ENCODE measurements at regions not wholly inside any gene's neighbourhood (a gene's known extent, or its start where the extent isn't known, plus 50 kb on each side); places are given as distances from the start of the nearest gene placed in this dataset.

- Histone ChIP-seq H3K27me3 (ENCODE audit: control insufficient read depth, insufficient read depth, low read length) (no peaks in the 10 kb centered on the region), H3K4me3 (ENCODE audit: low read depth, low read length) (no peak overlapping the region), H3K27ac (ENCODE audit: low read depth, low read length) (no peak overlapping the region), H3K9me3 (ENCODE audit: control insufficient read depth, insufficient read depth, low read length) (peaks cover 41% of the 10 kb centered on the region)
- ChIA-PET CTCF (no interaction called here), POLR2A (no interaction called here)
- DNase-seq (ENCODE audit: low read depth, low spot score) = no peak
- TF ChIP-seq, protein P1, sequence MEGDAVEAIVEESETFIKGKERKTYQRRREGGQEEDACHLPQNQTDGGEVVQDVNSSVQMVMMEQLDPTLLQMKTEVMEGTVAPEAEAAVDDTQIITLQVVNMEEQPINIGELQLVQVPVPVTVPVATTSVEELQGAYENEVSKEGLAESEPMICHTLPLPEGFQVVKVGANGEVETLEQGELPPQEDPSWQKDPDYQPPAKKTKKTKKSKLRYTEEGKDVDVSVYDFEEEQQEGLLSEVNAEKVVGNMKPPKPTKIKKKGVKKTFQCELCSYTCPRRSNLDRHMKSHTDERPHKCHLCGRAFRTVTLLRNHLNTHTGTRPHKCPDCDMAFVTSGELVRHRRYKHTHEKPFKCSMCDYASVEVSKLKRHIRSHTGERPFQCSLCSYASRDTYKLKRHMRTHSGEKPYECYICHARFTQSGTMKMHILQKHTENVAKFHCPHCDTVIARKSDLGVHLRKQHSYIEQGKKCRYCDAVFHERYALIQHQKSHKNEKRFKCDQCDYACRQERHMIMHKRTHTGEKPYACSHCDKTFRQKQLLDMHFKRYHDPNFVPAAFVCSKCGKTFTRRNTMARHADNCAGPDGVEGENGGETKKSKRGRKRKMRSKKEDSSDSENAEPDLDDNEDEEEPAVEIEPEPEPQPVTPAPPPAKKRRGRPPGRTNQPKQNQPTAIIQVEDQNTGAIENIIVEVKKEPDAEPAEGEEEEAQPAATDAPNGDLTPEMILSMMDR (IDR thresholded peaks at IDR 0.05; ENCODE audit: low read depth, low read length) = no peak
Observed at GRCh38 chr17:33976831-33977230, 278.3 kb upstream of the CCL2 start.

- no peaks in the 10 kb centered on the region for H3K27me3 ChIP-seq (ENCODE audit: control insufficient read depth, insufficient read depth, low read length)
- no peak overlapping the region for H3K4me3 ChIP-seq (ENCODE audit: low read depth, low read length)
- POLR2A ChIA-PET = no interaction called here
- TF ChIP-seq, protein P1 (IDR thresholded peaks at IDR 0.05; ENCODE audit: low read depth, low read length) = no peak
- DNase-seq (ENCODE audit: low read depth, low spot score) = no peak
- CTCF ChIA-PET = no interaction called here
- peaks cover 38% of the 10 kb centered on the region for H3K9me3 ChIP-seq (ENCODE audit: control insufficient read depth, insufficient read depth, low read length)
- H3K27ac ChIP-seq (ENCODE audit: low read depth, low read length) = no peak overlapping the region
Observed at GRCh38 chr17:33977729-33978514, 277.2 kb upstream of the CCL2 start.

DNA sequence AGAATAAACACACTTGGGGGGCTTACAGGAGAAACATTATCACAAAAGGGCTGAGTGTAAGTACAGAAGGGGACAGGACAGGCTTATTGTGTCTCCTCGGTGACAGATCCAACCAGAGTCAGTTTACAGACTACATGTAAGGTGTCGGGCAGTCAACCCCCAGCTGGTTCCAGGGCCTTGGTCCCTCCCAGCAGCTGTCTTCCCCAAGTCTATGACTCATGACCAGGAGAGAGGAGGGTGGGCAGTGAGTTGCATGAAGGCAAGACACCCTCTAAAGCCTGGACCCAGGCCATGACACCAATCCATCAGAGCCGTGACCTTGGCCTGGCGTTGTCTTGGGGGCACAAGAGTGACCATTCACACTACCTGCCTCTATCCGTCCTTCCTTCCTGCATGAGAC is 276.2 kb upstream of the CCL2 start:
- Histone ChIP-seq H3K4me3 (ENCODE audit: low read depth, low read length) (no peak overlapping the region), H3K9me3 (ENCODE audit: control insufficient read depth, insufficient read depth, low read length) (peaks cover 37% of the 10 kb centered on the region), H3K27ac (ENCODE audit: low read depth, low read length) (no peak overlapping the region), H3K27me3 (ENCODE audit: control insufficient read depth, insufficient read depth, low read length) (no peaks in the 10 kb centered on the region)
- CTCF ChIA-PET = no interaction called here
- TF ChIP-seq, protein P1 (IDR thresholded peaks at IDR 0.05; ENCODE audit: low read depth, low read length) = no peak
- DNase-seq (ENCODE audit: low read depth, low spot score) = no peak
- POLR2A ChIA-PET = no interaction called here

DNA sequence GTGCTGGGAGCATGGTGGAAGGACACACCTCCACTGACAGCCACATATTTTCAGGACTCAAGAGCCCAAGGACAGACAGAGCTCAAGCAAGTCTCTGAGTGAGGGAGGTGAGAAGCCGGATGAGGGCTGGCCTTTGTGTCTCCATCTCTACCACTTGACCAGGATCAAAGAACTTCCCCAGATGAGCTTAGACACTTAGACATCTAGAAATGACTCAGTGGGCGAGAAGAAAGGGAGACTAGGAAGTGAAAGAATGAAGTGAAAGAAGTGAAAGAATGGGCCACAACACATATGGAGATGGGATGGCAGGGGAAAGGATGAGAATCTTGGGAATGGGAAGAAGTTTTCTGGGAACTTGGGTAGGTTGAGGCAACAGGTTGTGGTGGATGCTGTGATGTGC is 274.9 kb upstream of the CCL2 start:
- DNase-seq (ENCODE audit: low read depth, low spot score) = no peak
- H3K9me3 ChIP-seq (ENCODE audit: control insufficient read depth, insufficient read depth, low read length) = peaks cover 36% of the 10 kb centered on the region
- ChIA-PET POLR2A (no interaction called here), CTCF (no interaction called here)
- no peak overlapping the region for H3K27ac ChIP-seq (ENCODE audit: low read depth, low read length)
- no peak overlapping the region for H3K4me3 ChIP-seq (ENCODE audit: low read depth, low read length)
- TF ChIP-seq, protein P1 (IDR thresholded peaks at IDR 0.05; ENCODE audit: low read depth, low read length) = no peak
- no peaks in the 10 kb centered on the region for H3K27me3 ChIP-seq (ENCODE audit: control insufficient read depth, insufficient read depth, low read length)

DNA sequence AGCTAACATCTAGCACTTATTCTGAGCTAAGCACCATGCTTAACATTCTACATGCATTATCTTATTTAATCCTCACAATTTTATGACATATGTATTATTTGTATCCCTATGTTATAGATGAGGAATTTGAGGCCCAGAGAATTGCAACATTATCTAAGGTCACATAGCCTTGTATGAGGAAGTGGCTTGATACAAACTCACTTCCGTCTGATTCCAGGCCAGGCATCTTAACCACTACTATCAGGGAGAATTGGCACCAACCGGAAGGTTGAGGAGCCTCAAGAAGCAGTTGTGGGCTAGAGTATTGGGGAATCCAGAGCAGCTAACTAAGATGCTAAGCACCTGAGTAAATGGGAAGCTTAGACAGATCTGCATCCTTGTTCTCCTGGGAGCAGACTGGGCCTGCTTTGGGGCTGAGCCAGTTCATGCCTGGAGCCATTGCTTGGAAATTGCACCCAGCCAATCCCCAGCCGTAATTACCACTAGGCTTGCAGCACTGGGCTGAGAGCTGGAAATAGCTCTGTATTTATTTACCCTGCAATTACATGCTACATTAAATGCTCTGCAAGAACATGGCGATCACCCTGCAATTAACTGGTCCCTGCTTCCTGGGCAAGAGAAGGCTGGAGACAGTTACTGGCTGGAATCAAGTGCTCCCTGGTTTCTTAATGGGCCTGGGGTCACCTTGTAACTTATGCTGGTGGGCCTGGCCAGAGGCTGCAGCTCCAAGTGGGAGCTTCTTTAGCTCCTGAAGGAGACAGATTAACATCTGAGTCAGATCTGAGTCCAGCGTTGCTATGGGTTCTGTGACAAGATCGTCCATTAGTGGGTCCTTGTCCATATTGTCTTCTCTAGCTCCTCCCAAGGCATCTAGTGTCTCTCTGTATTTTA is 273.1 kb upstream of the CCL2 start:
- Histone ChIP-seq H3K27ac (ENCODE audit: low read depth, low read length) (no peak overlapping the region), H3K27me3 (ENCODE audit: control insufficient read depth, insufficient read depth, low read length) (no peaks in the 10 kb centered on the region), H3K9me3 (ENCODE audit: control insufficient read depth, insufficient read depth, low read length) (peaks cover 33% of the 10 kb centered on the region), H3K4me3 (ENCODE audit: low read depth, low read length) (no peak overlapping the region)
- ChIA-PET CTCF (no interaction called here), POLR2A (no interaction called here)
- DNase-seq (ENCODE audit: low read depth, low spot score) = no peak
- TF ChIP-seq, protein P1 (IDR thresholded peaks at IDR 0.05; ENCODE audit: low read depth, low read length) = no peak

Measured in AG04450 (cell line).